Vagina (tissue), 2 donors: ENCODE measurements at regions not wholly inside any gene's neighbourhood (a gene's known extent, or its start where the extent isn't known, plus 50 kb on each side); places are given as distances from the start of the nearest gene placed in this dataset.

Source experiments
- POLR2A ChIP-seq, 2 donors: fragments of 450-650 bp; IDR thresholded peaks; one replicate each; pipeline ENCODE4 v1.6.1; 2017; ENCODE audit warnings: antibody characterized with exemption in 2 of 2, mild to moderate bottlenecking in 2 of 2, moderate library complexity in 2 of 2
- POLR2AphosphoS5 ChIP-seq, 2 donors: sonication (generic); formaldehyde crosslinking; IDR thresholded peaks; one replicate each; pipeline ENCODE4 v1.9.0; 2017; ENCODE audit warnings: antibody characterized with exemption in 2 of 2, mild to moderate bottlenecking in 2 of 2, low read depth in 1 of 2; ENCODE audit not compliant: insufficient read depth in 1 of 2
- TF ChIP-seq, protein P1 (sequence below), 3 experiments: fragments of 450-650 bp in 2 of 3; fragments of 200-600 bp in 1 of 3; sonication (generic) in 1 of 3; IDR thresholded peaks; one replicate each; pipeline ENCODE4 v1.5.1; 2017 to 2019; ENCODE audit warnings: antibody characterized with exemption in 3 of 3, mild to moderate bottlenecking in 2 of 3, moderate library complexity in 2 of 3

DNA sequence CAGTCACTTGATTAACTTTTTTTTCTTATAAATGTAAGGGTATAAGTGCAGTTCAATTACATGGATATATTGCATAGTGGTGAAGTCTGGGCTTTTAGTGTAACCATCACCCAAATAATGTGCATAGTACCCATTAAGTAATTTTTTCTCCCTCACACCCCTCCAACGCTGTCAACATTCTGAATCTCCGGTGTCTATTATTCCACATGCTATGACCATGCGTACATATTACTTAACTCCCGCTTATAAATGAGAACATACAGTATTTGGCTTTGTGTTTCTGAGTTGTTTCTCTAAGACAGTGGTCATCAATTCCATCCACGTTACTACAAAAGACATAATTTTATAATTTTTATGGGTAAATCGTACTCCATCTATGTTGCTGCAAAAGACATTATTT, 1191.1 kb downstream of the NCAM2 start:
- TF ChIP-seq POLR2A (IDR thresholded peaks at IDR 0.05), result no peak
- TF ChIP-seq, protein P1, sequence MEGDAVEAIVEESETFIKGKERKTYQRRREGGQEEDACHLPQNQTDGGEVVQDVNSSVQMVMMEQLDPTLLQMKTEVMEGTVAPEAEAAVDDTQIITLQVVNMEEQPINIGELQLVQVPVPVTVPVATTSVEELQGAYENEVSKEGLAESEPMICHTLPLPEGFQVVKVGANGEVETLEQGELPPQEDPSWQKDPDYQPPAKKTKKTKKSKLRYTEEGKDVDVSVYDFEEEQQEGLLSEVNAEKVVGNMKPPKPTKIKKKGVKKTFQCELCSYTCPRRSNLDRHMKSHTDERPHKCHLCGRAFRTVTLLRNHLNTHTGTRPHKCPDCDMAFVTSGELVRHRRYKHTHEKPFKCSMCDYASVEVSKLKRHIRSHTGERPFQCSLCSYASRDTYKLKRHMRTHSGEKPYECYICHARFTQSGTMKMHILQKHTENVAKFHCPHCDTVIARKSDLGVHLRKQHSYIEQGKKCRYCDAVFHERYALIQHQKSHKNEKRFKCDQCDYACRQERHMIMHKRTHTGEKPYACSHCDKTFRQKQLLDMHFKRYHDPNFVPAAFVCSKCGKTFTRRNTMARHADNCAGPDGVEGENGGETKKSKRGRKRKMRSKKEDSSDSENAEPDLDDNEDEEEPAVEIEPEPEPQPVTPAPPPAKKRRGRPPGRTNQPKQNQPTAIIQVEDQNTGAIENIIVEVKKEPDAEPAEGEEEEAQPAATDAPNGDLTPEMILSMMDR (IDR thresholded peaks at IDR 0.05), result no peak
- no peak for TF ChIP-seq POLR2AphosphoS5 (IDR thresholded peaks at IDR 0.05; ENCODE audit: insufficient read depth in 1 of 2, low read depth in 1 of 2)
